Activated CD4-positive, alpha-beta memory T cell treated with anti-CD3 and anti-CD28 coated beads for 36 hours (primary cell): ENCODE measurements at regions not wholly inside any gene's neighbourhood (a gene's known extent, or its start where the extent isn't known, plus 50 kb on each side); places are given as distances from the start of the nearest gene placed in this dataset.

ENCODE experiments used
- CTCF ChIA-PET: fragments of 350-600 bp; sonication (Branson Sonifier 250); formaldehyde crosslinking; loops from one replicate; lab custom pipeline; 2021; ENCODE audit warnings: antibody characterized with exemption, inconsistent platforms; lab: Charles Lee
- POLR2A ChIA-PET: fragments of 350-600 bp; sonication (Branson Sonifier 250); formaldehyde crosslinking; loops from one replicate; lab custom pipeline; 2021; ENCODE audit warnings: antibody characterized with exemption; lab: Charles Lee
- DNase-seq: peaks from one replicate; pipeline ENCODE4 v3.0.0-alpha.2; 2020
- H3K27ac Mint-ChIP-seq: one replicate; pipeline ENCODE4 v1.8.0; 2021; ENCODE audit warnings: mixed read lengths
- H3K27me3 Mint-ChIP-seq: one replicate; pipeline ENCODE4 v1.8.0; 2021; ENCODE audit warnings: mixed read lengths
- H3K36me3 Mint-ChIP-seq: one replicate; pipeline ENCODE4 v1.8.0; 2021; ENCODE audit warnings: mixed read lengths
- H3K4me1 Mint-ChIP-seq: one replicate; pipeline ENCODE4 v1.8.0; 2021; ENCODE audit warnings: low read depth, mixed read lengths
- H3K4me3 Mint-ChIP-seq: one replicate; pipeline ENCODE4 v1.8.0; 2021; ENCODE audit warnings: mild to moderate bottlenecking, mixed read lengths
- H3K9me3 Mint-ChIP-seq: one replicate; pipeline ENCODE4 v1.8.0; 2021; ENCODE audit warnings: mixed read lengths
- intact Hi-C: fragments of 100-400 bp; cut with micrococcal nuclease; formaldehyde crosslinking; loops from one replicate; pipeline ENCODE4 v1.15.1; 2023

- Mint-ChIP-seq H3K27me3 (no peaks in the 10 kb centered on the region), H3K4me1 (no peaks in the 10 kb centered on the region), H3K4me3 (no peak overlapping the region), H3K9me3 (peaks cover 2% of the 10 kb centered on the region), H3K36me3 (no peaks in the 10 kb centered on the region), H3K27ac (no peak overlapping the region)
- CTCF ChIA-PET, result no interaction called here
- no peak for DNase-seq
- POLR2A ChIA-PET, result no interaction called here
- intact Hi-C loops, result no loop called here
Measured at GRCh38 chr9:119026120-119026519, 343.1 kb downstream of the BRINP1 start.

DNA sequence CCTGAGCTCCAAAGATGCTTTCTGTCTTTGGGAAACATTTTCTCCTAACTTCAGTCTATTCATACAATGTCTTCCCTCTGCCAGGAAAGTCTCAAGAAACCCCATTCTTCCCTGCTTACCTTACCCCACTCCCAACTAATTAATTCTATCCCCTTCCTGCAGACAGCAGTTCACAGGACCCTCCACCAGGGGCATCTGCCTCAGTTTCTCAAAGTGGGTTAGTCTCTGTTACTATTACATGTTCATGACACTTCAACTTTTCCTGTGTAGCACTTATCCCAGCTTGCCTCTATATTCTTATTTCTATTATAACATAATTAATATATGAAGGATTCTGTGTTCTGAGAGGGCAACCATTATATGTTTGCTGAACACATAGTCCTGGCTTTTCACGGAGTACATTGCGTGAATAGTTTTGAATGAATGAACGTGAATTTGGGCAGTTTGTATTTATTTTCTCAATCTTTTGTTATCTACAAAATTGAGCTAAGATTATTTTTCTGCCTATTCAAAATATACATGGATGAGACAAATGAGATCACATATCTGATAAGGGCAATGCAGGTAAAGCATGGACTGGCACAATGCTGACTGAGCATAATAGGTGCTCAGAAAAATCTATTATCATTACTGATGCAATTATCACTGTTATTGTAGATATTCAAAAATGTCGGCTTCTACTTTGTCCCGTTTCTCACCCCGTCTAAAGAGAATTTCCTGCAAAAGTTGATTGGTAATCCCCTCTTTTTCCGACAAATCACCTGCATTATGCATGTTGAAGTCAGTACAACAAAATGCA is 341.1 kb downstream of the BRINP1 start:
- no peak for DNase-seq
- ChIA-PET POLR2A (no interaction called here), CTCF (no interaction called here)
- peaks cover 2% of the 10 kb centered on the region for H3K9me3 Mint-ChIP-seq
- intact Hi-C loops, result no loop called here
- no peak overlapping the region for H3K4me3 Mint-ChIP-seq
- no peak overlapping the region for H3K27ac Mint-ChIP-seq
- H3K27me3 Mint-ChIP-seq, result no peaks in the 10 kb centered on the region
- no peaks in the 10 kb centered on the region for H3K36me3 Mint-ChIP-seq
- no peaks in the 10 kb centered on the region for H3K4me1 Mint-ChIP-seq

DNA sequence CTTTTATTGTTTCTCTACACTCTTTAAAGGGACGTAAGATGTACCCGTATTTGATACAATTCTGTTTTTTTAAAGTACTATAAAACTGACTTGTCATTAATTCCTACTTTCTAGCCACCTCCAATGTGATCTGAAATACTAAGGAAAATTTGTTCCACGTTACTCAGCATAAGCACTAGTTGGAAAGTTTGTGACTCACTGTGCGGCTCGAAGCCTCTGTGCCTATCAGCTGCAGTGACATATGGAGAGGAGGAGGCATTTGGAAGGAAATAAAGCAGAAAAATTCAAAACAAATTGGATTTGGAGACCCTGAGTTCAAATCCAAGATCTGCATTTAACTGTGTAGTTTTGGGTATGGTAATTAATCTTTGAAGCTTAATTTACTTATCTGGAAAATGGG is 339.3 kb downstream of the BRINP1 start:
- Mint-ChIP-seq H3K4me1 (no peaks in the 10 kb centered on the region), H3K9me3 (peaks cover 4% of the 10 kb centered on the region), H3K27me3 (no peaks in the 10 kb centered on the region), H3K27ac (no peak overlapping the region), H3K36me3 (no peaks in the 10 kb centered on the region), H3K4me3 (no peak overlapping the region)
- DNase-seq, result no peak
- POLR2A ChIA-PET, result no interaction called here
- CTCF ChIA-PET, result no interaction called here
- intact Hi-C loops, result no loop called here

DNA sequence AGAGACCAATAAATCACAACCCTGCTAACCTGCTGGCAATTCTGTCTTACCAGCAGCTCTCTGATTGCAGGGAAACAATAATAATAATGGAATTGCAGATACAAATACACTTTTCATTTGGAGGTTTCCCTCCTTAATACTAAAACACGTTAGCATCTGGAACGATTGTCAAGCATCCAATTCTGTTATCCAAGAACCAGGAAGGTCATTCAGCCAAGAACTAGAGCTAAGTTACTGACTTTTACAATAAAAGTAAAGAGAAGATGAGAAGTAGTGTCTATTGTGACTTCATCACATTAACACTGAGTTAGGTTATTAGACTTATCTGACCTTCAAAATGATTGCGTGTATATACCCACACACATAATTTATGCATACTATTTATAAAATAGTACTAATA is 335.6 kb downstream of the BRINP1 start:
- Mint-ChIP-seq H3K27me3 (no peaks in the 10 kb centered on the region), H3K4me1 (no peaks in the 10 kb centered on the region), H3K36me3 (no peaks in the 10 kb centered on the region), H3K27ac (no peak overlapping the region), H3K4me3 (no peak overlapping the region), H3K9me3 (peaks cover 5% of the 10 kb centered on the region)
- no peak for DNase-seq
- ChIA-PET POLR2A (no interaction called here), CTCF (no interaction called here)
- intact Hi-C loops, result no loop called here

DNA sequence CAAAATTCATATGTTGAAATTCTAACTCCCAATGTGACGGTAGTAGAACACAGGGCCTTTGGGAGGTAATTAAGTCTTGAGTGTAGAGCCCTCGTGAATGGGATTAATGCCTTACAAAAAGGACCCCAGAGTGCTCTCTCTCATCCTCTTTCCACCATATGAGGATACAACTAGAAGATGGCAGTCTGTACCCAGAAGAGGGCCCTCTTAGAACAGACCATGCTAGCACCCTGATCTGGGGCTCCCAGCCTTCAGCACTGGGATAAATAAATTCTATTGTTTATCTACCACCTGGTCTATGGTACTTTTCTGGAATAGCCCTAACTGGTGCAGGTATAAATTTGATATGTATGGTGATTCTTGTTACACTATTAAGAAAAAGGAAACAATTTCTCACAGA is 332.3 kb downstream of the BRINP1 start:
- ChIA-PET CTCF (no interaction called here), POLR2A (no interaction called here)
- Mint-ChIP-seq H3K27ac (no peak overlapping the region), H3K4me1 (no peaks in the 10 kb centered on the region), H3K36me3 (no peaks in the 10 kb centered on the region), H3K9me3 (peaks cover 5% of the 10 kb centered on the region), H3K4me3 (no peak overlapping the region), H3K27me3 (no peaks in the 10 kb centered on the region)
- intact Hi-C loops, result no loop called here
- no peak for DNase-seq

GRCh38 chr9:119043996-119044395 is 325.2 kb downstream of the BRINP1 start:
- no peak overlapping the region for H3K4me3 Mint-ChIP-seq
- intact Hi-C loops, result no loop called here
- H3K27me3 Mint-ChIP-seq, result no peaks in the 10 kb centered on the region
- no peaks in the 10 kb centered on the region for H3K36me3 Mint-ChIP-seq
- no peak overlapping the region for H3K27ac Mint-ChIP-seq
- DNase-seq, result no peak
- CTCF ChIA-PET, result no interaction called here
- no peaks in the 10 kb centered on the region for H3K4me1 Mint-ChIP-seq
- POLR2A ChIA-PET, result no interaction called here
- peaks cover 4% of the 10 kb centered on the region for H3K9me3 Mint-ChIP-seq

DNA sequence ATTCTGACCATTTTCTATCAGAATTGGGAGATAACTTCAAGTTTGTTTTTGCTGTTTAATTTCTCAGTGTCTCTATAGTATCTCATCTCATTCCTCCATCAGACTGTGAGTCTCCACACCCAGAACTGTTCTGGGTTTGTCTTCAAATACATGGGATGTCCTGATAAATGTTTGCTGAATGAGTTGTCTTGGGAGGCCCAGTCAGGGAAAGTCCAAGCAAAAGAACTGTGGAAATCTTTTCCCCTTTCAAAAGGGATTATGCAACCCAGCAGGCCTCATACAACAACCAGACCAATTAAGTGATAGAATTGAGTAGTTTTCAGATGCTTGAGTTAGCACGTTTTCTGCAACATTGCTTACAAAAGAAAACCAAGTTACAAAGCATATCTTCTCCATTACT is 324.4 kb downstream of the BRINP1 start:
- ChIA-PET POLR2A (no interaction called here), CTCF (no interaction called here)
- Mint-ChIP-seq H3K27ac (no peak overlapping the region), H3K27me3 (no peaks in the 10 kb centered on the region), H3K9me3 (peaks cover 4% of the 10 kb centered on the region), H3K4me1 (no peaks in the 10 kb centered on the region), H3K36me3 (no peaks in the 10 kb centered on the region), H3K4me3 (no peak overlapping the region)
- intact Hi-C loops, result no loop called here
- DNase-seq, result no peak

DNA sequence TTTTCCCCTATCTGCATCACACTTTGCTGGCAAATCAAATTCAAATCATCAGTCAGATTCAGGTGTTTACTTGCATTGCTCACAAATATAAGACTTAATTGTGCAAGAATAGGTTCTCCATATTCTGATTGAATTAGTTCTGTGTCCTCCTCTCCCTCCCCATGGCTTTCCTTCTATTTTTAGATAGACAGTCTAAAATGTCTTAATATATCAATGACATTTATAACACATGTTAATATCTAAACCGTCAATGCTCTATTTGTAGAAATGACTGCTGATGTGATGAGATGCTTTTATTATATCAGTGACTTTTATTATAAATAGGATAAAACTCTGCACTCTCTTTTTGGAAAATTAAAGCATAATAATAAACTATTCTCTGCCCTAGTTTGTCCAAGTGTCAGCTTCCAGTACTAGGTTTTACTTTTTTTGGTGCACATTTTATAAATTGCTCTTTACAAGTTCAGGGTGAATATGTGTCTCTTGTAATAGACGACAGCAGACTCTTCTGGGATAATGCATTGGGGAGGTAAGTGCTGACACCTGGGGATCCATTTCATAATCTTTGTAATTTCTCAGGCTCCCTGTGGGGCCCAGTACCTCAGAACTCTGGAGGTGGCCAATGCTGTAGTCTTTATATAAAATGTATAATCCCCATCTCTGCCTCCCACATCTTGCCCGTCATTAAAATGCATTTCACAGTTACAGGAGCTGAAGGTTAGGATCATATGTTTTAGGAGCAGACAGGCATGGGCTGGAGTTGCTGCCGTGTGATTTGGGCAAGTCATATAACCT is 321.5 kb downstream of the BRINP1 start:
- ChIA-PET POLR2A (no interaction called here), CTCF (no interaction called here)
- H3K27ac Mint-ChIP-seq, result no peak overlapping the region
- no peak for DNase-seq
- H3K4me1 Mint-ChIP-seq, result no peaks in the 10 kb centered on the region
- H3K27me3 Mint-ChIP-seq, result no peaks in the 10 kb centered on the region
- H3K9me3 Mint-ChIP-seq, result peaks cover 4% of the 10 kb centered on the region
- no peaks in the 10 kb centered on the region for H3K36me3 Mint-ChIP-seq
- intact Hi-C loops, result no loop called here
- H3K4me3 Mint-ChIP-seq, result no peak overlapping the region

DNA sequence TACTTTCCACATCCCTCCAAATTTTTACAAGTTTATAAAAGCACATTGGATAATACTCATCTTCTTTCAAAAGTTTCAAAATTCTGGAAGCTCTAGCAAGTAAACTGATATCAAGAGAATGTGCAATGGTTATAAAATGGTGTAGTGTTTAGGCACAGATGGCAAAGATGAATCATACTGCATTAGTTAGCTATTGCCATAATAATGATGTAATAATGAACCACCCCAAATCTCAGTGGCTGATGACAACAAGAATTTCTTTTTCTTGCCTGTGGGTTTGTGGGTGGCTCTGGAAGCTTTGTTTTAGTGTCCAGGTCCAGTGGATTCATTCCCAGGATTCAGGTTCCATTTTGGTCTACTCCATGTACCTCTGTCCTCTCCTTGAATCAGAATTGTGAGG is 319.0 kb downstream of the BRINP1 start:
- Mint-ChIP-seq H3K36me3 (no peaks in the 10 kb centered on the region), H3K9me3 (no peaks in the 10 kb centered on the region)

DNA sequence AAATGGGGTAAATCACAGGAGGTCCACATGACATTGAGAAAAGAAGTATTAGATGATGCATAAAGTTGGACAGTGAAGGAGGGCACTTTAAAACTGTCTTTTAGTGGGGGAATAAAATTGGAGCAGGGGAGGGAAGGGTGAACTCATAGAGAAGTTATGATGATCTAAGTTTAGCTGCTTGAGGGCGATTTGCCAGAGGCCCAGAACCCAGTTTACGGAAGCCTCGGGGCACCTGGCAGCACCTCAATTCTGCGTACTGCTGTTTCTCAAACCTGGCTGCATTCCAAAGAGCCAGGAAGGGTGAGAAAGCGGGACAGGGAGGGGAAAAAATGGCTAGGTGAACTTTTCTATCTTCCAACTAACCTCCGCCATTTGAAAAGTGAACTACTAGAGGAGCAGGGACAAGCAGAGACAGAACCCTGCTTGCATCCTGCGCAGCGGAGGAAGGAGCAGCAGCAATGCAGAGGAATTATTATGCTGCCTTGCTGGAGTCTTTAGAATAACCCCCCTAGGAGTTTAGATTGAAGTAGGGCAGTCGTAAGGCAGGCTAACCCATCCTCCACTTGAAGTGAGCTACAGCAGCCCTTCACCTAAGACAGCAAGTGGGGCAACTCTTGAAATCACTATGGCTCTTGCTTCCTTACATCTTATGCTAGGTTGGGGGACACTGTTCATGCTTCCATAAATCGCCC is 316.8 kb downstream of the BRINP1 start:
- H3K27me3 Mint-ChIP-seq, result no peaks in the 10 kb centered on the region
- H3K36me3 Mint-ChIP-seq, result no peaks in the 10 kb centered on the region
- intact Hi-C loops, result no loop called here
- ChIA-PET CTCF (no interaction called here), POLR2A (no interaction called here)
- H3K9me3 Mint-ChIP-seq, result peaks cover 3% of the 10 kb centered on the region
- H3K4me1 Mint-ChIP-seq, result no peaks in the 10 kb centered on the region
- no peak overlapping the region for H3K27ac Mint-ChIP-seq
- DNase-seq, result no peak
- no peak overlapping the region for H3K4me3 Mint-ChIP-seq

More for the DNA sequence above, 319.0 kb downstream of the BRINP1 start:
- DNase-seq, result no peak
- ChIA-PET POLR2A (no interaction called here), CTCF (no interaction called here)
- Mint-ChIP-seq H3K27me3 (no peaks in the 10 kb centered on the region), H3K4me1 (no peaks in the 10 kb centered on the region), H3K27ac (no peak overlapping the region), H3K4me3 (no peak overlapping the region)
- intact Hi-C loops, result no loop called here

GRCh38 chr9:119053070-119053469 is 316.2 kb downstream of the BRINP1 start:
- Mint-ChIP-seq H3K9me3 (peaks cover 3% of the 10 kb centered on the region), H3K4me3 (no peak overlapping the region), H3K27me3 (no peaks in the 10 kb centered on the region), H3K36me3 (no peaks in the 10 kb centered on the region), H3K4me1 (no peaks in the 10 kb centered on the region), H3K27ac (no peak overlapping the region)
- POLR2A ChIA-PET, result no interaction called here
- no peak for DNase-seq
- intact Hi-C loops, result no loop called here
- CTCF ChIA-PET, result no interaction called here

DNA sequence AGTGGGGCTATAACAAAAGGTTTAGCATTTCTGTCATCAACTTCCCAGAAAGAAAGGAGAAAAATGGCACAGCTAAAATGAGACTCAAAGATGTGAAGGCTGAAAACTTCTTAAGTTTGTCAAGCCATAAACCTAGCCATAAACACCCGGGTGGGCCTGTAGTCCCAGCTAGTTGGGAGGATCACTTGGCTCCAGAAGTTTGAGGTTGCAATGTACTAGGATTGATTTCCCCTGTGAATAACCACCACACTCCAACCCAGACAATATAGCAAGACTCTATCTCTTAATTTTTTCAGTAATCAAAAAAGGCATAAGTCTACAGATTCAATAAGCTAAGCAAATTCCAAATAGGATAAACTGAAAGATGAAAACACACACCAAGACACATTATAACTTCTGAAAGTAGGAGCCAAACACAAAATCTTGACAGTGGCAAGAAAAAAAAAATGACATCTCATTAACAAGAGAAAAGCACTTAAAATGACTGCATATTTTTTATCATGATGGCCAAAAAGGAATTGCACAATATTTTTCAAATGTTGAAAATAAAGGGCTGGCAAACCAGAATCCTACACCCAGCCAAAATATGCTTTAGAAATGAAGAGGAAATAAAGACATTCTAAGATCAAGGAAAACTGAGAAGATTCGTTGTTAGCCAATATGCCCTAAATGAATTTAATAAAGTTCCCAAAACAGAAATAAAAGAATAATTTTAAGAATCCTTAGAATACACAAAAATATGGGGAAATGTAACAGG is 308.4 kb downstream of the BRINP1 start:
- POLR2A ChIA-PET, result no interaction called here

More for the DNA sequence above, 308.4 kb downstream of the BRINP1 start:
- H3K4me1 Mint-ChIP-seq, result no peaks in the 10 kb centered on the region
- CTCF ChIA-PET, result no interaction called here
- intact Hi-C loops, result no loop called here
- no peaks in the 10 kb centered on the region for H3K27me3 Mint-ChIP-seq
- H3K4me3 Mint-ChIP-seq, result no peak overlapping the region
- DNase-seq, result no peak
- H3K27ac Mint-ChIP-seq, result no peak overlapping the region
- H3K9me3 Mint-ChIP-seq, result peaks cover 6% of the 10 kb centered on the region
- H3K36me3 Mint-ChIP-seq, result no peaks in the 10 kb centered on the region
